ENCODE measurements at regions not wholly inside any gene's neighbourhood (a gene's known extent, or its start where the extent isn't known, plus 50 kb on each side); places are given as distances from the start of the nearest gene placed in this dataset.

DNA sequence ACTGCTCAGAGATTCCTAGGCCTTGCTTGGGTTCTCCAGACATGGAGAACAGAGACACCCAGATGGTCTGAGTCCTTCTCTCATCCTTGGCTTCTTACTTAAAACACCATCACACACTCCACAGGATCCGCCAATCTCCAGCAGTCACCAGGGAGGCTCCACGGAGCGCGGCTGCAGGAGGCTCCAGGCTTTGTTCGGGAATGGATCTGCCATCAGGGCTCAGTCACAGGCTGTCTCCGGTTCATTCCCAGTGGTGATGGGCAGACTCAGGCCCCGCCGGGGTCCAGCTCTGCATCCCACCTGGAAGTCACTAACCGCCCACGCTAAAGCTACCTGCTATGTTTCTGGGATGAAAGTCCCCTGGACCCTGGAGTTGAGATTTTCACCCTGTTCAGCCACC, 312.9 kb downstream of the TCERG1L start:
- Histone ChIP-seq H3K4me1 (ENCODE audit: insufficient read depth, low read length, poor library complexity, severe bottlenecking) (no peaks in the 10 kb centered on the region), H3K4me2 (ENCODE audit: low read depth, low read length, poor library complexity, severe bottlenecking) (no peak overlapping the region), H3K27me3 (ENCODE audit: insufficient read depth, low read length, poor library complexity, severe bottlenecking) (no peaks in the 10 kb centered on the region), H4K20me1 (ENCODE audit: insufficient read depth, low read length, poor library complexity, severe bottlenecking) (no peaks in the 10 kb centered on the region), H3F3A (ENCODE audit: low read depth) (no peaks in the 10 kb centered on the region), H3K9me2 (replicated peaks; ENCODE audit: low read depth, low read length) (no peaks in the 10 kb centered on the region), H3K36me3 (ENCODE audit: insufficient read depth, low read length) (no peaks in the 10 kb centered on the region), H3K79me2 (ENCODE audit: insufficient read depth, low read length) (no peaks in the 10 kb centered on the region), H3K9me3 (ENCODE audit: insufficient read depth, low read depth, low read length) (peaks cover 16% of the 10 kb centered on the region; the same call in 1 of the 2 replicates), H2AFZ (ENCODE audit: low read length) (no peak overlapping the region), H3K9ac (ENCODE audit: low read depth, low read length, poor library complexity, severe bottlenecking) (no peak overlapping the region), H3K4me3 (ENCODE audit: low read length, poor library complexity, severe bottlenecking) (no peak overlapping the region)
- TF ChIP-seq EZH2phosphoT487 (IDR thresholded peaks at IDR 0.05; ENCODE audit: borderline replicate concordance): no peak
- TF ChIP-seq, protein P1, sequence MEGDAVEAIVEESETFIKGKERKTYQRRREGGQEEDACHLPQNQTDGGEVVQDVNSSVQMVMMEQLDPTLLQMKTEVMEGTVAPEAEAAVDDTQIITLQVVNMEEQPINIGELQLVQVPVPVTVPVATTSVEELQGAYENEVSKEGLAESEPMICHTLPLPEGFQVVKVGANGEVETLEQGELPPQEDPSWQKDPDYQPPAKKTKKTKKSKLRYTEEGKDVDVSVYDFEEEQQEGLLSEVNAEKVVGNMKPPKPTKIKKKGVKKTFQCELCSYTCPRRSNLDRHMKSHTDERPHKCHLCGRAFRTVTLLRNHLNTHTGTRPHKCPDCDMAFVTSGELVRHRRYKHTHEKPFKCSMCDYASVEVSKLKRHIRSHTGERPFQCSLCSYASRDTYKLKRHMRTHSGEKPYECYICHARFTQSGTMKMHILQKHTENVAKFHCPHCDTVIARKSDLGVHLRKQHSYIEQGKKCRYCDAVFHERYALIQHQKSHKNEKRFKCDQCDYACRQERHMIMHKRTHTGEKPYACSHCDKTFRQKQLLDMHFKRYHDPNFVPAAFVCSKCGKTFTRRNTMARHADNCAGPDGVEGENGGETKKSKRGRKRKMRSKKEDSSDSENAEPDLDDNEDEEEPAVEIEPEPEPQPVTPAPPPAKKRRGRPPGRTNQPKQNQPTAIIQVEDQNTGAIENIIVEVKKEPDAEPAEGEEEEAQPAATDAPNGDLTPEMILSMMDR (conservative IDR thresholded peaks at IDR 0.05; ENCODE audit: low read length): no peak

DNA sequence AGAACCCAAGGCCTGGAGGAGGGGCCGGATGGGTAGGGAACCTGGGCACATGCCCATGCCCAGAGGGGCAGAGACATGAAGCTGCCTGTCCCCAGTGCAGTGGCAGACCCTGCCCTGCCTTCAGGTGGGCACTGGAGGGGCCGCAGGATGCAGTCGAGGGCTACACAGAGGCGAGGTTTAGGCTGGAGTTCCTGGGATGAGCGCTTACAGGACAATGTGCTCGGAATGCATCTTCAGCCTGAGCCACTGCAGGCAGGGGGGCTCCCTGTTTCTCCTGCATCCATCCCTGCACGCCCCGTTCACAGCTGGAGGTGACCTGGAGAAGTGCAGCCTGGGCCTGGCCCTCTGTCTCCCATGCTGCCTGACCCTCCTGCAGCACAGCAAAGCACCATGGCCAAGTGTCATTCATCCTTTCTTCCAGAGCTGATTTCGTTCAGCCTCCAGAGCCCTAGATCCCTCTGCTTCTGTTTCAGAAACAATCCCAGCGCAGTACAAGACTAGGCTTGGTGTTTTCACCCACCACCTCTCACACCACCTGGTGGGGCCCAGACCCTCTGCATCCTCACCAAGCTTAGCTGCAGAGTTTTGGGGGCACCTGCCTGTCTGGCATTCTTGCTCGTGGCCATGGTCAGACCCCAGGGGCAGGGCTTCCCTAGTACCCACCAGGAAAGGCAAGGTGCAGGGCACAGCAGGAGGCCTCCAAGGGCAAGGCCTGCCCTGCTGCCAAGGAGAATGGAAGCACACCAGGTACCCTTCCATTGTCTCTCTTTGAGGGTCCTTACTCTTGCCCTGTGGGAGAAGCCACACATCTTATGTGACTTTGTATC, 311.9 kb downstream of the TCERG1L start:
- H3K9ac ChIP-seq (ENCODE audit: low read depth, low read length, poor library complexity, severe bottlenecking): no peak overlapping the region

DNA sequence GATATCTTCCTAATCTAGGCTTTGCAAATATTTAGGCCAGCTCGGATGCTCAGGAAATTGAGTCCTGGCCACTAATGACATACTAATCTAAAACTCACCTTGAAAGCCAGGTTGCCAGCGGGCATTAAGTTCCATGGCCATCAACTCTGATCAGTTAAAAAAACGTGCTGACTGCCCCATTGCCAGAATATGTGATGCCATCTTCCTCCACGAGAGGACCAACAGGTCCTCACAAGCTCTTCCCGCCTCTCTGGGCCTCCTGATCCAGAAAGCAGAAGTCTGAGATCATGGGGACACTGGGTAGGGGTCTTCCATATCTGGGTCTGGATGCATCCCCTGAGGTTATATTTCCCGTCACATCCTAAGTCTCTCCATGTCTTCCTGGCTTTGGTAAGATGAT, 311.3 kb downstream of the TCERG1L start:
- Histone ChIP-seq H3K9ac (ENCODE audit: low read depth, low read length, poor library complexity, severe bottlenecking) (no peak overlapping the region), H3K79me2 (ENCODE audit: insufficient read depth, low read length) (no peaks in the 10 kb centered on the region), H3K4me1 (ENCODE audit: insufficient read depth, low read length, poor library complexity, severe bottlenecking) (no peaks in the 10 kb centered on the region), H3K27me3 (ENCODE audit: insufficient read depth, low read length, poor library complexity, severe bottlenecking) (no peaks in the 10 kb centered on the region), H3K9me3 (ENCODE audit: insufficient read depth, low read depth, low read length) (peaks cover 16% of the 10 kb centered on the region; the same call in 1 of the 2 replicates), H2AFZ (ENCODE audit: low read length) (no peak overlapping the region), H4K20me1 (ENCODE audit: insufficient read depth, low read length, poor library complexity, severe bottlenecking) (no peaks in the 10 kb centered on the region), H3K9me2 (replicated peaks; ENCODE audit: low read depth, low read length) (no peaks in the 10 kb centered on the region), H3K4me2 (ENCODE audit: low read depth, low read length, poor library complexity, severe bottlenecking) (no peak overlapping the region), H3K36me3 (ENCODE audit: insufficient read depth, low read length) (no peaks in the 10 kb centered on the region), H3F3A (ENCODE audit: low read depth) (no peaks in the 10 kb centered on the region), H3K4me3 (ENCODE audit: low read length, poor library complexity, severe bottlenecking) (no peak overlapping the region)
- TF ChIP-seq EZH2phosphoT487 (IDR thresholded peaks at IDR 0.05; ENCODE audit: borderline replicate concordance): no peak
- TF ChIP-seq, protein P1 (conservative IDR thresholded peaks at IDR 0.05; ENCODE audit: low read length): no peak

More for the DNA sequence above, 311.9 kb downstream of the TCERG1L start:
- no peaks in the 10 kb centered on the region for H3K4me1 ChIP-seq (ENCODE audit: insufficient read depth, low read length, poor library complexity, severe bottlenecking)
- no peaks in the 10 kb centered on the region for H4K20me1 ChIP-seq (ENCODE audit: insufficient read depth, low read length, poor library complexity, severe bottlenecking)
- no peak overlapping the region for H3K4me3 ChIP-seq (ENCODE audit: low read length, poor library complexity, severe bottlenecking)
- H3K4me2 ChIP-seq (ENCODE audit: low read depth, low read length, poor library complexity, severe bottlenecking): no peak overlapping the region
- no peaks in the 10 kb centered on the region for H3K27me3 ChIP-seq (ENCODE audit: insufficient read depth, low read length, poor library complexity, severe bottlenecking)
- no peak for TF ChIP-seq EZH2phosphoT487 (IDR thresholded peaks at IDR 0.05; ENCODE audit: borderline replicate concordance)
- TF ChIP-seq, protein P1 (conservative IDR thresholded peaks at IDR 0.05; ENCODE audit: low read length): no peak
- no peaks in the 10 kb centered on the region for H3K36me3 ChIP-seq (ENCODE audit: insufficient read depth, low read length)
- no peaks in the 10 kb centered on the region for H3K9me2 ChIP-seq (replicated peaks; ENCODE audit: low read depth, low read length)
- H3F3A ChIP-seq (ENCODE audit: low read depth): no peaks in the 10 kb centered on the region
- H3K9me3 ChIP-seq (ENCODE audit: insufficient read depth, low read depth, low read length): peaks cover 13% of the 10 kb centered on the region; the same call in 1 of the 2 replicates
- no peak overlapping the region for H2AFZ ChIP-seq (ENCODE audit: low read length)
- H3K79me2 ChIP-seq (ENCODE audit: insufficient read depth, low read length): no peaks in the 10 kb centered on the region
